ENCODE measurements at regions not wholly inside any gene's neighbourhood (a gene's known extent, or its start where the extent isn't known, plus 50 kb on each side); places are given as distances from the start of the nearest gene placed in this dataset.

DNA sequence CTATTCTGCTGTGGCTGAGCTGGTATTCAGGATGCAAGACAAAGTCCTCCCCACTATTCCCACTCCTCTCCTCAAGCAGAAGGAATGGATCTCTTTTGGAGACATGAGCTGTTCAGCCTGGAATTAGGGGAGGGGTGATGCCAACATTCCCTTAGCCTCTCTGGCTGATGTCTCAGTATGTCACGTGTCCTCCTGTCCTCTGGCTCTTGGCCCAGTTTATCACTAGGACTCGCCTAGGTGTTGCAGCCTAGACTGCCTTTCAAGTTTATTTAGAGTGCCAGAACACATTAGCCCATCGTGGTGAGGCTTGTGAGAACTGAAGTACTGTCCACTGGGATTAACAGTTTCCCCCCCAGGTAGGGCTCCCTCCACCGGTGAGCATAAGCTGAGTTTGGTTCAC lies 239.9 kb upstream of the MIS18BP1 start:
- no peak overlapping the region for H3K27ac ChIP-seq (ENCODE audit: low read length)

DNA sequence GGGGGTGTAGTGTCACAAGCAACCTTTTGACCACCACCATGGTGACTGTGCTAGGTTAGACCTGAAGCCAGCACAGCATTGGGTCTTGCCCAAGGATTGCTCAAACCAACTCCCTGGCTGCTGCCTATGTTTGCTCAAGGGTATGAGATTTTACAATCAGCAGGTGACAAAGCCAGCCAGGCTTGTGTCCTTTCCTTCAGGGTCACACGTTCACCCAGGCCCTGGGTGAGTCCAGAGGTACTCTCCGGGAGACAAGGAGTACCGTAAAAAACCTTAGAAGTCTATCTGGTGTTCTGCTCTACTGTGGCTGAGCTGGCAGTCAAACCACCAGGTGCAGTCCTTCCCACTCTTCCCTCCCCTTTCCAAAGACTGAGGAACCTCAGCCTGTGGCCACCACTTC lies 238.9 kb upstream of the MIS18BP1 start:
- Mint-ChIP-seq H3K4me1 (no peaks in the 10 kb centered on the region), H3K36me3 (peaks cover 2% of the 10 kb centered on the region), H3K9me3 (peaks cover 13 to 14% of the 10 kb centered on the region in 2 donors), H3K27me3 (ENCODE audit: low read depth in 2 of 2) (no peaks in the 10 kb centered on the region), H3K4me3 (no peak overlapping the region), H3K27ac (no peak overlapping the region)
- intact Hi-C loops (cut with micrococcal nuclease), result no loop called here
- Histone ChIP-seq H3K4me3 (ENCODE audit: low read length) (no peak overlapping the region), H3K27me3 (ENCODE audit: control insufficient read depth, insufficient read depth, low read length) (no peaks in the 10 kb centered on the region), H3K9me3 (ENCODE audit: control insufficient read depth, insufficient read depth, low read length) (peaks cover 4% of the 10 kb centered on the region), H3K4me1 (ENCODE audit: control insufficient read depth, insufficient read depth, low read length) (no peaks in the 10 kb centered on the region), H3K36me3 (ENCODE audit: control insufficient read depth, insufficient read depth, low read length) (no peaks in the 10 kb centered on the region), H3K27ac (ENCODE audit: low read length) (no peak overlapping the region)
- DNase-seq (no peak), ATAC-seq (no peak)
- 84% methylated on average over 3 of the region's 3 CpGs for WGBS (ENCODE audit: insufficient coverage)
- TF ChIP-seq, protein P1, sequence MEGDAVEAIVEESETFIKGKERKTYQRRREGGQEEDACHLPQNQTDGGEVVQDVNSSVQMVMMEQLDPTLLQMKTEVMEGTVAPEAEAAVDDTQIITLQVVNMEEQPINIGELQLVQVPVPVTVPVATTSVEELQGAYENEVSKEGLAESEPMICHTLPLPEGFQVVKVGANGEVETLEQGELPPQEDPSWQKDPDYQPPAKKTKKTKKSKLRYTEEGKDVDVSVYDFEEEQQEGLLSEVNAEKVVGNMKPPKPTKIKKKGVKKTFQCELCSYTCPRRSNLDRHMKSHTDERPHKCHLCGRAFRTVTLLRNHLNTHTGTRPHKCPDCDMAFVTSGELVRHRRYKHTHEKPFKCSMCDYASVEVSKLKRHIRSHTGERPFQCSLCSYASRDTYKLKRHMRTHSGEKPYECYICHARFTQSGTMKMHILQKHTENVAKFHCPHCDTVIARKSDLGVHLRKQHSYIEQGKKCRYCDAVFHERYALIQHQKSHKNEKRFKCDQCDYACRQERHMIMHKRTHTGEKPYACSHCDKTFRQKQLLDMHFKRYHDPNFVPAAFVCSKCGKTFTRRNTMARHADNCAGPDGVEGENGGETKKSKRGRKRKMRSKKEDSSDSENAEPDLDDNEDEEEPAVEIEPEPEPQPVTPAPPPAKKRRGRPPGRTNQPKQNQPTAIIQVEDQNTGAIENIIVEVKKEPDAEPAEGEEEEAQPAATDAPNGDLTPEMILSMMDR (IDR thresholded peaks at IDR 0.05), result no peak

More for the DNA sequence above, 239.9 kb upstream of the MIS18BP1 start:
- 82% methylated on average over 4 of the region's 4 CpGs for WGBS (ENCODE audit: insufficient coverage)
- H3K27me3 ChIP-seq (ENCODE audit: control insufficient read depth, insufficient read depth, low read length), result no peaks in the 10 kb centered on the region
- ATAC-seq (no peak), DNase-seq (no peak)
- Mint-ChIP-seq H3K36me3 (no peaks in the 10 kb centered on the region), H3K9me3 (peaks cover 13 to 14% of the 10 kb centered on the region in 2 donors), H3K4me1 (no peaks in the 10 kb centered on the region), H3K27me3 (ENCODE audit: low read depth in 2 of 2) (no peaks in the 10 kb centered on the region), H3K4me3 (no peak overlapping the region), H3K27ac (no peak overlapping the region)
- no peak overlapping the region for H3K4me3 ChIP-seq (ENCODE audit: low read length)
- H3K9me3 ChIP-seq (ENCODE audit: control insufficient read depth, insufficient read depth, low read length), result no peaks in the 10 kb centered on the region
- no peaks in the 10 kb centered on the region for H3K4me1 ChIP-seq (ENCODE audit: control insufficient read depth, insufficient read depth, low read length)
- no peaks in the 10 kb centered on the region for H3K36me3 ChIP-seq (ENCODE audit: control insufficient read depth, insufficient read depth, low read length)
- TF ChIP-seq, protein P1 (IDR thresholded peaks at IDR 0.05), result no peak
- intact Hi-C loops (cut with micrococcal nuclease), result no loop called here

DNA sequence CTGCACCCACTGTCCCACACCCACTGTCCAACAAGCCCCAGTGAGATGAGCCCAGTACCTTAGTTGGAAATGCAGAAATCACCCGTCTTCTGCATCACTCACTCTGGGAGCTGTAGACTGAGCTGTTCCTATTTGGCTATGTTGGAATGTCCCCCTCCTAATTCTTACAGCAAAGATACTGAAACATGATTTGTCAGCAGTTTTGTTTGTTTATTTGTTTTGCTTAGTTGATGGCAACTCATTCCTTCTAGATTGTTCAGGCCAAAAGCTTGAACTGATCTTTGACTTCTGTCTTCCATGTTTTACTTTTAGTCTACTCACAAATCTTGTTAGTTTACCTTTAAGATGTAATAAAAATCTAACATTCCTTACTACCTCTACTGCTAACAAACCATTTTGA lies 233.6 kb upstream of the MIS18BP1 start:
- H3K36me3 ChIP-seq (ENCODE audit: control insufficient read depth, insufficient read depth, low read length), result no peaks in the 10 kb centered on the region
- 100% methylated on average over 1 of the region's 1 CpG for WGBS (ENCODE audit: insufficient coverage)
- TF ChIP-seq, protein P1 (IDR thresholded peaks at IDR 0.05), result no peak
- H3K9me3 ChIP-seq (ENCODE audit: control insufficient read depth, insufficient read depth, low read length), result peaks cover 4% of the 10 kb centered on the region
- Mint-ChIP-seq H3K36me3 (peaks cover 21% of the 10 kb centered on the region), H3K9me3 (peaks cover 15 to 23% of the 10 kb centered on the region in 2 donors), H3K4me3 (no peak overlapping the region), H3K4me1 (no peaks in the 10 kb centered on the region), H3K27ac (no peak overlapping the region), H3K27me3 (ENCODE audit: low read depth in 2 of 2) (no peaks in the 10 kb centered on the region)
- H3K27ac ChIP-seq (ENCODE audit: low read length), result no peak overlapping the region
- no peaks in the 10 kb centered on the region for H3K4me1 ChIP-seq (ENCODE audit: control insufficient read depth, insufficient read depth, low read length)
- no peak overlapping the region for H3K4me3 ChIP-seq (ENCODE audit: low read length)
- intact Hi-C loops (cut with micrococcal nuclease), result no loop called here
- no peaks in the 10 kb centered on the region for H3K27me3 ChIP-seq (ENCODE audit: control insufficient read depth, insufficient read depth, low read length)
- DNase-seq, result no peak
- no peak for ATAC-seq

DNA sequence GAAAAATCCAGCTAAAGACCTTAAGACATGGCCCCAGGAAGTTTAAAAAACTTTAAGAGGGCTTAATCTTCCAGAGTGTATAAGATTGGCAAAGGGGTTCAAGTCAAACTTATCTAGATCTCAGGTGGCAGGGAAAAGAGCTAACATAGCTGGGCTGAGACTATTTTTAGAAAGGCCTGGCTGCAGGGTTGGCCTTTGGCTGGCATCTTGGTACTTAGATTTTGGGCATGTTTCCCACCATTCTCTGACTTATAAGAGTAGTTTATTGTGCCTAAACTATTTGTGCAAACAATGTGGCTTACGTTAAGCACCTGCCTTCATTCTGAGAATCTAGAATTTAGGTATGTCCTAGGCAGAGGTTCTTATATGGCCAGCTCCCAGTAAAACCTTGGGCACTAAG lies 214.0 kb upstream of the MIS18BP1 start:
- Histone ChIP-seq H3K36me3 (ENCODE audit: control insufficient read depth, insufficient read depth, low read length) (no peaks in the 10 kb centered on the region), H3K4me3 (ENCODE audit: low read length) (no peak overlapping the region), H3K9me3 (ENCODE audit: control insufficient read depth, insufficient read depth, low read length) (no peaks in the 10 kb centered on the region), H3K27ac (ENCODE audit: low read length) (no peak overlapping the region), H3K4me1 (ENCODE audit: control insufficient read depth, insufficient read depth, low read length) (no peaks in the 10 kb centered on the region), H3K27me3 (ENCODE audit: control insufficient read depth, insufficient read depth, low read length) (no peaks in the 10 kb centered on the region)
- TF ChIP-seq, protein P1 (IDR thresholded peaks at IDR 0.05), result no peak
- Mint-ChIP-seq H3K27ac (no peak overlapping the region), H3K4me3 (no peak overlapping the region), H3K36me3 (no peaks in the 10 kb centered on the region), H3K27me3 (ENCODE audit: low read depth in 2 of 2) (no peaks in the 10 kb centered on the region), H3K4me1 (no peaks in the 10 kb centered on the region), H3K9me3 (peaks cover 10 to 16% of the 10 kb centered on the region in 2 donors)
- WGBS (ENCODE audit: insufficient coverage), result 88% methylated on average over 1 of the region's 1 CpG
- DNase-seq, result no peak
- intact Hi-C loops (cut with micrococcal nuclease), result no loop called here
- ATAC-seq, result no peak
